Neural progenitor cell (in vitro differentiated cells): ENCODE measurements at regions not wholly inside any gene's neighbourhood (a gene's known extent, or its start where the extent isn't known, plus 50 kb on each side); places are given as distances from the start of the nearest gene placed in this dataset.

Experiments
- DNase-seq: peaks from one replicate; pipeline ENCODE4 v3.0.0-alpha.2; 2016; ENCODE audit warnings: low spot score
- H2AFZ ChIP-seq: fragments of 200-600 bp; sonication (generic); replicated peaks from 2 replicates; pipeline ENCODE4 v1.6.1; 2016; ENCODE audit warnings: antibody characterized with exemption
- H3F3A ChIP-seq: fragments of 200-600 bp; sonication (generic); 2 replicates; pipeline ENCODE4 v1.6.1; 2016; ENCODE audit warnings: antibody characterized with exemption, low read depth
- H3K27ac ChIP-seq: fragments of 200-600 bp; sonication (generic); 2 replicates; pipeline ENCODE4 v1.5.1; 2016; ENCODE audit warnings: mild to moderate bottlenecking
- H3K27me3 ChIP-seq: fragments of 200-600 bp; sonication (generic); 2 replicates; pipeline ENCODE4 v1.6.1; 2016; ENCODE audit warnings: mild to moderate bottlenecking, moderate library complexity
- H3K36me3 ChIP-seq: fragments of 200-600 bp; sonication (generic); 2 replicates; pipeline ENCODE4 v1.5.1; 2016
- H3K4me1 ChIP-seq: fragments of 200-600 bp; sonication (generic); 2 replicates; pipeline ENCODE4 v1.6.1; 2016; ENCODE audit warnings: mixed run types
- H3K4me2 ChIP-seq: fragments of 200-600 bp; sonication (generic); 2 replicates; pipeline ENCODE4 v1.6.1; 2016
- H3K4me3 ChIP-seq: fragments of 200-600 bp; sonication (generic); 2 replicates; pipeline ENCODE4 v1.5.1; 2016
- H3K79me2 ChIP-seq: fragments of 200-600 bp; sonication (generic); 2 replicates; pipeline ENCODE4 v1.6.1; 2016; ENCODE audit warnings: low read depth
- H3K9ac ChIP-seq: fragments of 200-600 bp; sonication (generic); 2 replicates; pipeline ENCODE4 v1.6.1; 2016
- H3K9me3 ChIP-seq: fragments of 200-600 bp; sonication (generic); 2 replicates; pipeline ENCODE4 v1.5.1; 2016; ENCODE audit warnings: low read depth
- H4K20me1 ChIP-seq: fragments of 200-600 bp; sonication (generic); 2 replicates; pipeline ENCODE4 v1.6.1; 2016; ENCODE audit warnings: low read depth
- H3K27ac Mint-ChIP-seq: 3 replicates; pipeline ENCODE4 v1.8.0; 2021; ENCODE audit warnings: mixed read lengths
- H3K27me3 Mint-ChIP-seq: 2 replicates; pipeline ENCODE4 v1.8.0; 2022; ENCODE audit warnings: low read depth, mild to moderate bottlenecking, inconsistent platforms, moderate library complexity, mixed read lengths; ENCODE audit not compliant: insufficient read depth
- H3K36me3 Mint-ChIP-seq: 3 replicates; pipeline ENCODE4 v1.8.0; 2021; ENCODE audit warnings: mixed read lengths
- H3K4me1 Mint-ChIP-seq: 3 replicates; pipeline ENCODE4 v1.8.0; 2021; ENCODE audit warnings: mixed read lengths
- H3K4me3 Mint-ChIP-seq: 3 replicates; pipeline ENCODE4 v1.8.0; 2021; ENCODE audit warnings: mild to moderate bottlenecking, moderate library complexity, mixed read lengths
- H3K9me3 Mint-ChIP-seq: 3 replicates; pipeline ENCODE4 v1.8.0; 2020; ENCODE audit warnings: mixed read lengths
- CTCF ChIP-seq: fragments of 200-600 bp; sonication (generic); IDR thresholded peaks from 2 replicates; pipeline ENCODE4 v1.5.1; 2017; ENCODE audit warnings: antibody characterized with exemption, mild to moderate bottlenecking
- EZH2 ChIP-seq: fragments of 200-600 bp; sonication (generic); IDR thresholded peaks from 2 replicates; pipeline ENCODE4 v1.6.1; 2017; ENCODE audit warnings: antibody characterized with exemption, mild to moderate bottlenecking, moderate library complexity
- EZH2phosphoT487 ChIP-seq: fragments of 200-600 bp; sonication (generic); IDR thresholded peaks from 2 replicates; pipeline ENCODE4 v1.6.1; 2017; ENCODE audit warnings: antibody characterized with exemption

GRCh38 chr5:54695198-54695966 lies 177.8 kb downstream of the SNX18 start:
- Mint-ChIP-seq H3K36me3 (no peaks in the 10 kb centered on the region), H3K27ac (no peak overlapping the region)
- H2AFZ ChIP-seq, result no peak overlapping the region

GRCh38 chr5:54693936-54694657 lies 176.5 kb downstream of the SNX18 start:
- Histone ChIP-seq H3K4me1 (no peaks in the 10 kb centered on the region), H4K20me1 (no peaks in the 10 kb centered on the region), H3K4me3 (no peak overlapping the region), H3F3A (no peaks in the 10 kb centered on the region), H2AFZ (no peak overlapping the region), H3K79me2 (no peaks in the 10 kb centered on the region), H3K4me2 (no peak overlapping the region), H3K36me3 (no peaks in the 10 kb centered on the region), H3K27me3 (no peaks in the 10 kb centered on the region), H3K9ac (no peak overlapping the region), H3K9me3 (no peaks in the 10 kb centered on the region), H3K27ac (no peak overlapping the region)
- Mint-ChIP-seq H3K4me3 (no peak overlapping the region), H3K27ac (no peak overlapping the region), H3K9me3 (no peaks in the 10 kb centered on the region), H3K27me3 (peaks cover 2% of the 10 kb centered on the region), H3K36me3 (no peaks in the 10 kb centered on the region), H3K4me1 (no peaks in the 10 kb centered on the region)
- TF ChIP-seq CTCF, result no peak
- no peak for TF ChIP-seq EZH2phosphoT487
- TF ChIP-seq EZH2, result no peak
- DNase-seq, result no peak

More at GRCh38 chr5:54695198-54695966, 177.8 kb downstream of the SNX18 start:
- Histone ChIP-seq H3K4me2 (no peak overlapping the region), H3K9me3 (no peaks in the 10 kb centered on the region), H3F3A (no peaks in the 10 kb centered on the region), H3K27me3 (no peaks in the 10 kb centered on the region), H4K20me1 (no peaks in the 10 kb centered on the region), H3K4me3 (no peak overlapping the region), H3K9ac (no peak overlapping the region), H3K4me1 (no peaks in the 10 kb centered on the region), H3K36me3 (no peaks in the 10 kb centered on the region), H3K27ac (no peak overlapping the region), H3K79me2 (no peaks in the 10 kb centered on the region)
- no peak for DNase-seq
- H3K4me1 Mint-ChIP-seq, result no peaks in the 10 kb centered on the region
- TF ChIP-seq CTCF (no peak), EZH2phosphoT487 (no peak), EZH2 (no peak)
- peaks cover 2% of the 10 kb centered on the region for H3K27me3 Mint-ChIP-seq
- H3K9me3 Mint-ChIP-seq, result no peaks in the 10 kb centered on the region
- H3K4me3 Mint-ChIP-seq, result no peak overlapping the region

GRCh38 chr5:54692631-54693030 lies 175.1 kb downstream of the SNX18 start:
- Histone ChIP-seq H3K4me1 (no peaks in the 10 kb centered on the region), H3K79me2 (no peaks in the 10 kb centered on the region), H3K27me3 (no peaks in the 10 kb centered on the region), H3K4me2 (no peak overlapping the region), H3K27ac (no peak overlapping the region), H4K20me1 (no peaks in the 10 kb centered on the region), H3K4me3 (no peak overlapping the region), H3K9ac (no peak overlapping the region), H3K9me3 (no peaks in the 10 kb centered on the region), H2AFZ (no peak overlapping the region), H3K36me3 (no peaks in the 10 kb centered on the region), H3F3A (no peaks in the 10 kb centered on the region)
- Mint-ChIP-seq H3K36me3 (no peaks in the 10 kb centered on the region), H3K4me1 (no peaks in the 10 kb centered on the region), H3K27ac (no peak overlapping the region), H3K27me3 (peaks cover 2% of the 10 kb centered on the region), H3K4me3 (no peak overlapping the region), H3K9me3 (peaks cover 2% of the 10 kb centered on the region)
- no peak for DNase-seq
- TF ChIP-seq CTCF (no peak), EZH2 (no peak), EZH2phosphoT487 (no peak)
